T follicular helper cell (primary cell): ENCODE measurements at regions not wholly inside any gene's neighbourhood (a gene's known extent, or its start where the extent isn't known, plus 50 kb on each side); places are given as distances from the start of the nearest gene placed in this dataset.

Experiments used
- DNase-seq: peaks from one replicate; pipeline ENCODE4 v3.0.0-alpha.2; 2020; ENCODE audit warnings: low read depth

DNA sequence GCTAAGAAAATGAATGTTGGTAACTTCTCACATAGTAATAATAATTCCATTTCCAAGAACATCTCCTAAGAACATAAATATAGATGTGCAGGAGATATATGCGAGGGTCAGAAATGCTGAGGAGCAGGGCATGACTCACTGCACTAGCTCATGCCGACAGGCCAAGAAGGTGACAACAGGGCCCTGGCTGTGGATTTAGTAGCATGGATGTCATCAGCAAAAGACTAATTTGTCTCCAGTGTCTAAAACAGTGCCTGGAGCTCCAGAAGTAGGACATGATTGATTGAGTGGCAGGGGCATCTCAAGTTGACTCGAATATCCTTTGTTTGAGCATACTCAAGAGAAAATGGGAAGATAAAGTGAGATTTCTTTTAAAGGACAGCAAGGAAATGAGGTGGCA is 207.0 kb upstream of the FOXA2 start:
- DNase-seq, result no peak

DNA sequence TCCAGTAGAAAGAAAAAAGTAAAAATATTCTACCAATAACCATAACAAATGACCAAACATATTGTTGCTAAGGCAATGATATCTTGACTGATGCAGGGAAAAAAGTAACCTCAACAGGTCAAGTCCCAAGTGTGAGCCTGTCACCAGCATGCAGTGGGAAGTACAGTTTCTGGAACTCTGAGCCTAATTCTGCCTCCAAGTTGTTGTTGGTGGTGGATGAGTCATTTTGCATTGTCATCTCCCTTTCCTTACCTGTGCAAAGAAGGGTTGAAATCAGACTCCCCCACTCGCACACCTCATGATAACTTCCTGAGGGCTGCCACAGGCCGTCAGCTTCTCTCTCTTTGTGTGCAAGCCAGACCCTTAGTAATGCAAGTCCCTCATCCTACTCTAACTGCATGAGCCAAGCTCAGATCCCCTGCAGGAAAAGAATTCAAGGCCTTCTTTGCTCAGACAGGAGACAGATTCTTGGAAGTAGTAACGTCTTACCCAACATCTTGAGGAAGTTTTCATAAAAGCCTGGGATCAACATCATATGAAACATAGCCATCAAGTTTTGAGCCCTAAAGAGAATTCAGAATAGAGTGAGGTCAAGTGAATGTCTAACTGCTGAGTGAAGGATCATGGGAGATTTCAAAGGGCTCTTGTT is 207.6 kb upstream of the FOXA2 start:
- no peak for DNase-seq

DNA sequence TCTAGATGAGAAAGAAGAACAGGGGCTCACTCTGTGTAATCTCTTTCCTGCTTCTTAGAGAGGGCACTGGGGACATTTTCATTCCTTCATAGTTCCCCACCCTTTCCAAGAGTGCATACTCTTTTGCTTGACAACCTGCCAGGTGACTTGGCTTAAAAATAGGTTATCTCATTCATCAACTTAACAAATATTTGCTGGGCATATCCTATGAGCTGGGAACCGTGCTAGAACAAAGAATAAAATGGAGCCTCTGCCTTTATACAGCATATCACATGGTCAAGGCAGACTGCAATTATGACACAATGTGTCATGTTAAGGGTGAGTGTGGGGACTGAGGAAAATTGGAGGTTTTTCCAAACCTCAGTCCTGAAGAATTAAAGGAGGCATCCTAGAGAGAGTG is 209.8 kb upstream of the FOXA2 start:
- DNase-seq, result no peak

GRCh38 chr20:22795433-22795832 is 211.1 kb upstream of the FOXA2 start:
- DNase-seq, result no peak

DNA sequence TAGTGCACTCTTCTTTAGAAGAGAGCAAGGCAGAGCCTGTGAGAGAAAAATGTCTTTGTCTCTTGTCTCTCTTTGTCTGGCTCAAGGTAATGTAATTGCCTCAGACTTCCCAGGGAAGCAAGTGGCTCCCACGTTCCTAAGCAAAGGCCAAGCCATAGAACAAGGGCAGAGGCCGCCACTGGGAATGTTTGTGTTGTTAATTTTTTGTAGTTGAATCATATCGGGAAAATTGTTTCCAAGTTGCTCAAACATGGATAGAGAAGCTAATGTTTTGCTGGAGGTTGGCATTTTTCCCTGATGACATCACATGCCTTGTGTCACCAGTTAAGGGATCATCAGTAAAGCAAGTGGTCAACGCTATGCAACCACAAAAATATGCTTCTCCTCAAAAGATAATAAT is 211.5 kb upstream of the FOXA2 start:
- DNase-seq, result no peak

DNA sequence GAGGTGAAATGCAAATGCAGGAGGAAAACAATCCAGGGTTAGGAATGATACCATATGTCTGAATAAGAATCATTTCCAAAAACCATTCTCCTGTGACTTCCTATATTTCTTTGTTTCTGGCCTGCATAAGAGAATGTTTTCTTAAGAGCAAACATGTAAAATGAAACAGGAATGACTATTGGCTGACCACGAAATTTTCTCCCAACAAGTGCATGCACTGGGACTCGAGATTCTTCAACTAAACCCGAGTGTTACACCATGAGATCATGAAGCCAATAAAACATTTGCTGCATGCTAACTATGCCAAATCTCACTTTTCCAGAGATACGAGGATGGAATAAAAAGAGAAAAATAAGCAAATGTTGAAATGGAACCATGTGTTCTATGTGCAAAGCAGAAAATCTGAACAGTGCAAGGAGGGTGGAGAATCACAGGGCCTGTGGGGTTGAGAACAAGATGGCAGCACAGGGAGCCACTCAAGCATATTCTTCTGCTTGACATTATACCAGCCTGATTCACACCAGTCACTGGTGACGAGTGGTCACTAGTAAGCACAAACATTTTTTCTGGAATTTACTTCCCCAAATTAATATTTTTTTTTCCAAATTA is 212.2 kb upstream of the FOXA2 start:
- no peak for DNase-seq

GRCh38 chr20:22797103-22797502 is 212.7 kb upstream of the FOXA2 start:
- DNase-seq, result no peak

DNA sequence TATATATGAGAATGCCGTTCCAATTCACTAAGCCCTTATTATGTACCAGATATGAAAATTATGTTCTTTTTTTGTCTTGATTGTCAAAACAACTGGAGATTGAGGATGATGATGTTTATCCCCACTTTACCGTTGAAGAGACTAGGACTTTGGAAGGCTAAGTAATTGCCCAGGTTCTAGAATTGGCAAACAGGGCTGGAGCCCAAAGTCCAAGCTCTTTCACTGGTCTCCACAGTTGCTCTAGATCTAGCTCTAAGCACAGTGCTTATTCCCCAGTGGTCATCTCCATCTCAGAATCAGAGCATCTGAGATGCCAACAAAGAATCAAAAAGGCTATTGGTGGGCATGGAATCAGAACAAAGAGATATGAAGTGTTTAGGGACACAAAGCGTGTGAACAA is 215.3 kb upstream of the FOXA2 start:
- no peak for DNase-seq

GRCh38 chr20:22800129-22800528 is 215.8 kb upstream of the FOXA2 start:
- DNase-seq, result no peak

DNA sequence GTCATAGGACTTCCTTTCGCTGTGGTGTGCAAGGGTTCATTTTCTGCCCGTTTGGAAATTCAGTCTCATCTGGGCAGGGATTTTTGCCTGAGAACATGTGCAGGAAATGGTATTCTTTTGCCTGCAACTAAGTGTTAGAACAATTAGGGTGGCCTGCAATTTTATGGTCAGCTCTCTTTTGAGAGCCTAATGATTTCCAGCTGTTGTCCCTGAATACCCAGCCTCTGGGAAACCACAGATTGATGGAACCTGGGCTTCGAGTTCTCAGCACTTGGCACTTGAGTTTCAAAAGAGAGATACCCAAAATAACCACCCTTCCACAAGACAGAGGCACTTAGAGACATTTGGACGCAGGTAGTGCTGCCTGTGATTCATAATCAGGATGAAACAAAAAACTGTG is 217.2 kb upstream of the FOXA2 start:
- DNase-seq, result no peak

DNA sequence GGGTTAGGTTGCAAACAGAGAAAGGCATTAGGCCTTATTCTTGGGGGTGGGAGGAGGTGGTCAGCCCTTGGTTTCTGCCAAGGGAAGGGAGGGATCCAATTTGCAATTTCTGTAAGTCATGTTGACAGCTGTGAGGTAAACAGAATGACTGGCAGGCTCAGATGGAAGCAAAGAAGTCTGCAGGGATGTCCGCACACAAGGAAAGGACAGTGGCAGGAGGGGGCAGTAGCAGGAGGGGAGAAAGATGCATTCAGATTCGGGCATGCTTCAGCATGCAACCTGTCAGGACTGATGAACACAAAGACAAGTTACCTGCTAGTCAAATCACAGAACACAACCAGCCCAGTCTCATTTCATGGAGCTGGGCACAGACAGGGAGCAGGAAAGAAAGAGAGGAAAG is 217.9 kb upstream of the FOXA2 start:
- no peak for DNase-seq

DNA sequence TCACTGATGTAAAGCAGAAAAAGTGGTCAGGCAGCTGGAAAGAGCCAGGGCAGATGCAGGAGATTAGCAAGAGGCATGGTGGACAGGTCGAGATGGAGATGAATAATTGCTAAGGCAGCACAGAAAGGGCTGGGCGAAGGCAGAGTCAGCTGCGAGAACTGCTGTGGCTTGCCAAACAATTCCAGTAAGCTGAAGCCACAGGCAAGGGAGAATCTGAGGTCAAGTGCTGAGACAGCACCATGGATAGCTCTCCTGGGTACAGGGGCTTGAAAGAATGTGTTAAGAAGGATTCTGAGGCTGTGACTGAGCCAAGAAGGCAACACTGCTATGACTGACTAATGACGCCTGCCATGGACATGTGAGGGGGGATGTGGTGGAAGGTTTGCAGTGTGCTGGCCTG is 220.8 kb upstream of the FOXA2 start:
- DNase-seq, result no peak

DNA sequence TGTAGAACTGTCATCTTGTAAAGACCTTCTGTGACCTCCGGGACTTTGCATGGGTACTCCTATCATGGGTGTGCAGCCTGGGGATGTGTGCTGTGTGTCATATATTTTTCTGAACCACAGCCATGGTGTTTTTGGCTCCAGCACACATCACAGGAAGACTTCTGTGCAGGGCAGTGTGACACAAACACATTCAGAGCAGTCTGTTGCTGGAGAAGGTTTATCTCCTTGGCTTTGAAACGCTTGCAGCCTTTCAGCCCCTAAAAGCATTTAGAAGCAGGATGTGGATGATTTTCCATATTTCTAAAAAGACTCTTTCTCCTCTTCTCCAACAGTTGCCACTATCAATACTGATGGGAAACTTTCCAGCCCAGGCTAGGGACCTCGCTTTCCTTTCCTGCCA is 221.6 kb upstream of the FOXA2 start:
- DNase-seq, result no peak

DNA sequence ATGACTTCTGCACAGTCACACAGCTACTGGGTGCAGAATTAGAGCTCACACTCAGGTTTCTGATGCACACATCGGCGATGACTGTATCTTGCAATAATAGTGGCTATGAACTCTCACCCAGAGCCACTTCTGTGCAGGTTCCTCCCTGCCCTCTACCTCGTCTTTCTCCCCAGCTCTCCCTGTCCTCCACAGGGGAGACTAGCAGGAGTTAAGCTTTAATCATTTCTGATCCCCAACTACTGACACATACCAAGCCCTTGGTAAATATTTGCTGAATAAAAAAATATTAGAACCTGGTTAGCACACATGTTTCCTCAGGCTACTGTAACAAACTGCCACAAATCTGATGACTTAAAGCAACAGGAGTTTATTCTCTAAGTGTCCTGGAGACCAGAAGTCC is 222.7 kb upstream of the FOXA2 start:
- DNase-seq, result no peak

GRCh38 chr20:22807646-22808244 is 223.4 kb upstream of the FOXA2 start:
- DNase-seq, result no peak

DNA sequence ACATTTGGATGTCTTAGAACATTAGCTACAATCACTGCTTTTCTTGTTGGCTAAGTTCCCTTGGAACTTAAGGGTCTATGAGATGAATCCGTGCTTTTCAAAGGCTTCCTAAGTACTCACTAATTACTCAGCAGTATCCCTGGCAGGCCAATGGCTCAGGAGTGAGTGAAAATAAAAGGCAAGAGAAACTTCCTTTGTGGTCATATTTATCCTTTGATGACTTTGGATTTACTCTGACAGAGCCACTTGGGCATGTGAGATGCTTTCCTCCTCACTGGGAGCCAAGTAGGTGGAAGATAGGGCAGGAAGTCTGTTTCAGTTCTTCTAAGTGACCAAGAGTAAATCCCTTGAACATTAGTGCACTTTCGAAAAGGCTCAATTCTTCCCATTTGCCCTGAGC is 224.3 kb upstream of the FOXA2 start:
- DNase-seq, result no peak

- DNase-seq, result no peak
These were observed 225.1 kb upstream of the SSTR4 start for GRCh38 chr20:22810030-22810429.

- no peak for DNase-seq
These were observed 224.2 kb upstream of the SSTR4 start for GRCh38 chr20:22810626-22811569.

GRCh38 chr20:22814471-22815205 is 220.5 kb upstream of the SSTR4 start:
- no peak for DNase-seq

DNA sequence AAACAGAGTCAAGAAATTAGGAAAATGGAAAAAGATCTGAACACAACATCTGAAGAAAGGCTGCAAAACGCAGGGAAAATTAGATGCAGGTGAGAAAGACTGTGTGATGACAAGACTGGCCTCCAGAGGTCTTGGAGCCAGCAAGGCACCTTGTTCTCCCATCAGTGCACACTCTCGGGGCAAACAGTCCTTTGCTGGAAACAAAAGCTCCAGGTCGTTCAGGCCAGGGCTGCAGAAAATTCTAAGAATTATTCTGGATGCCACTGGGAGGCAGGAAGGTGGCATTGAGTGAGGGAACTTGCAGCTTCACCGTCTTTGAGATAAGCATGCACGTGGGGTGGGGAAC is 219.9 kb upstream of the SSTR4 start:
- no peak for DNase-seq

DNA sequence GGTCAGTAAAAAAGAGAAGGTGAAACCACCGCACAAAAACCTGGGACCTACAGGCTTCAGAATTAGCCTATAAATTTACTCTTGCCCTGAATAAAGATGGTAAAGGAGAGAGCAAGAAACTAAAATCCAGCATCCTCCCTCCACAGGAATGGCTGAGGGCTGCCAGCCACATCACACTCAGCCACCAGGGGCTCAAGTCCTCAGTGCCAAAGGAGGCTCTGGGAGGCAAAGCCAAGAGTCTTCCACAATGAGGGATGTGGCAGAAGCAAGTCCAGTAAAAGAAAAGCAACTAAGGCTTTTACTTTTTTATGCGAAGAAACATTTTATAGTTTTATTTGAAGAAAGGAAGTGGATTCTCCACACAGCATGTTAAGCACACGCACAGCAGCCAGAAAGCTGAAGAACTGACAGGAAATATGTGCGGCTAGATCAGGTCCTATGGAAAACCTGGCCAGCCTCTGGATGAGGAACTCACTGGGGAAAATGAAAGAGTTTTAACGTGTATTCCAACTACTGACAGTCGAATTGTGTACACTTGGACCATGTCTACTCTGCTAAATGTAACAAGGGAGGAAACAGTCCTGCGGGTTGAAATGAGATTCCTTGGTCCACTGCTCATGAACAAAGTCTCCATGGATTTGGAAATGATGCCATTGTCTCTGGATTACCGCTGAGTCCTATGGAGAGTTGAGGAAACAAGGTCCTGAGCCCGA is 219.4 kb upstream of the SSTR4 start:
- no peak for DNase-seq
